Muscle layer of duodenum (tissue), 2 donors: ENCODE measurements at regions not wholly inside any gene's neighbourhood (a gene's known extent, or its start where the extent isn't known, plus 50 kb on each side); places are given as distances from the start of the nearest gene placed in this dataset.

Experiments
- H3K27ac ChIP-seq: one replicate; pipeline ENCODE4 v1.7.0; 2013; ENCODE audit warnings: mild to moderate bottlenecking, low read length
- H3K27me3 ChIP-seq: one replicate; pipeline ENCODE4 v1.7.0; 2013; ENCODE audit warnings: low read depth, mild to moderate bottlenecking, control low read depth, low read length
- H3K36me3 ChIP-seq, 2 donors: one replicate each; pipeline ENCODE4 v1.7.0; 2013; ENCODE audit warnings: low read length in 2 of 2, control low read depth in 1 of 2, mild to moderate bottlenecking in 1 of 2; ENCODE audit not compliant: insufficient read depth in 2 of 2, control insufficient read depth in 1 of 2
- H3K4me1 ChIP-seq, 2 donors: one replicate each; pipeline ENCODE4 v1.7.0; 2013; ENCODE audit warnings: low read length in 2 of 2, mild to moderate bottlenecking in 2 of 2, control low read depth in 1 of 2, moderate library complexity in 1 of 2; ENCODE audit not compliant: insufficient read depth in 2 of 2, control insufficient read depth in 1 of 2
- H3K4me3 ChIP-seq, 2 donors: one replicate each; pipeline ENCODE4 v1.7.0; 2013; ENCODE audit warnings: low read length in 2 of 2, low read depth in 1 of 2, mild to moderate bottlenecking in 1 of 2
- H3K9me3 ChIP-seq, 2 donors: one replicate each; pipeline ENCODE4 v1.7.0; 2013; ENCODE audit warnings: low read length in 2 of 2, control low read depth in 1 of 2, mild to moderate bottlenecking in 1 of 2; ENCODE audit not compliant: control insufficient read depth in 1 of 2
- donor health status: healthy.

DNA sequence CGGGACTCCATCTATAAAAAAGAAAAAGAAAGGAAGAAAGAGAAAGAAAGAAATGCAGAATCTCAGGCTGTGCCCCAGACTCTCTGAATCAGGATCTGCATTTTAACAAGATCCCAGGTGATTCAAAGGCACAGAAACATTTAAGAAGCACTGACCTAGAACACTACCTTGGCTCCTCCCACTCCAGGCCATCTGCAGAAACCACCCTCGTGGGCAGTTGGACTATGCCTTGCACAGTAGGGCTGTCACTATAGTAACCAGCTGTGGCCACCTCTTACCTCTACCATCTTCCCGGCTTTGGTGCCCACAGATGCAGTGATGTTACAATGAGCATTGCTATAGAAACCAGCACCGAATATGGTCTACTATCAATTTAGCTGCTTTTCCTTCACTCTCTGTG lies 110.9 kb upstream of the PWP1 start:
- Histone ChIP-seq H3K27ac (no peak overlapping the region), H3K36me3 (no peaks in the 10 kb centered on the region), H3K9me3 (no peaks in the 10 kb centered on the region), H3K27me3 (no peaks in the 10 kb centered on the region), H3K4me3 (no peak overlapping the region), H3K4me1 (no peaks in the 10 kb centered on the region)

DNA sequence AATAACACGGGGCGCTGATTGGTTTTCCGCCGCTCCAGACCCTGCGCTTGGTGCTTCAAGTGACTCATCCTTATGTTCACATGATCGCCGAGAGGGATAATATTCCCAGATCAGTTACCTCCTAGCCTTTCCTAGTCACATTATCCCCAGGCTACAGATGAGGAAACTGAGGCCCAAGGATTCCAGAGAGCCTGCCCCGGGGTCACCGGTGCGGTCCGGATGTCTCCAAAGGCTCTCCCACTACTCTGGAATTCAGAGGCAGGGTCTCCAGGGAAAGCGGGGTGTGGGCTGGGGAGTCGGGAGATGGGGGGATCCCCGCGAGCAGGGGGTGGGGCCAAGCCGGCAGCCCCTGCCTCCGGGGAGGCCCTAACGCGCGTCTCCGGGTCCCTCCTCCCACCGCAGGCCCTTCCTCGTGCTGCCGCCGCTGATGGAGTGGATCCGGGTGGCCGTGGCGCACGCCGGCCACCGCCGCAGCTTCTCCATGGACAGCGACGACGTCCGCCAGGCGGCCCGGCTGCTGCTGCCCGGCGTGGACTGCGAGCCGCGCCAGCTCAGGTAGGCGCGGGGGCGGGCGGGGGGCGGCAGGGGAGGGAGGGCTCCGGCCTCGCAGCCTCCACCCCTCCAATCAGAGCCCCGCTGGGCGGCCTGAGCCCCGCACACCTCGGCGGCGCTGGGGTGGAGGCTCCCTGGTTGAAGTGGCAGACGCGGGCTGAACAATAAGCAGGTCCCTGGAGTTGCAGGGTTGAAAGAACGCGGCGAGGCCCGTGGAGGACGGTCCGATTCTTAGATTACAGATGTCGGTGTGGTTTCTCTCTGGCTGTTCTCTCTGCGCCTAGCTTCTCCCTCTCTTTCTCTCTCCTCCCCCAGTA lies 104.6 kb upstream of the PWP1 start:
- H3K9me3 ChIP-seq: no peaks in the 10 kb centered on the region
- no peak overlapping the region for H3K4me3 ChIP-seq
- no peaks in the 10 kb centered on the region for H3K4me1 ChIP-seq
- H3K27ac ChIP-seq: no peak overlapping the region
- H3K27me3 ChIP-seq: peaks cover 20% of the 10 kb centered on the region
- H3K36me3 ChIP-seq: no peaks in the 10 kb centered on the region

GRCh38 chr12:107581619-107582015 lies 104.0 kb upstream of the PWP1 start:
- H3K9me3 ChIP-seq: no peaks in the 10 kb centered on the region
- H3K4me3 ChIP-seq: no peak overlapping the region
- no peaks in the 10 kb centered on the region for H3K36me3 ChIP-seq
- no peaks in the 10 kb centered on the region for H3K4me1 ChIP-seq
- no peak overlapping the region for H3K27ac ChIP-seq
- H3K27me3 ChIP-seq: peaks cover 20% of the 10 kb centered on the region

GRCh38 chr12:107583551-107583950 lies 102.0 kb upstream of the PWP1 start:
- no peak overlapping the region for H3K4me3 ChIP-seq
- no peak overlapping the region for H3K27ac ChIP-seq
- H3K36me3 ChIP-seq: no peaks in the 10 kb centered on the region
- peaks cover 0 to 5% of the 10 kb centered on the region in 2 donors for H3K9me3 ChIP-seq
- peaks cover 20% of the 10 kb centered on the region for H3K27me3 ChIP-seq
- no peaks in the 10 kb centered on the region for H3K4me1 ChIP-seq

- peaks cover 0 to 5% of the 10 kb centered on the region in 2 donors for H3K9me3 ChIP-seq
- no peaks in the 10 kb centered on the region for H3K4me1 ChIP-seq
- H3K36me3 ChIP-seq: no peaks in the 10 kb centered on the region
- H3K4me3 ChIP-seq: no peak overlapping the region
- H3K27me3 ChIP-seq: peaks cover 20% of the 10 kb centered on the region
- H3K27ac ChIP-seq: no peak overlapping the region
Observed at GRCh38 chr12:107584563-107584962, 101.0 kb upstream of the PWP1 start.

DNA sequence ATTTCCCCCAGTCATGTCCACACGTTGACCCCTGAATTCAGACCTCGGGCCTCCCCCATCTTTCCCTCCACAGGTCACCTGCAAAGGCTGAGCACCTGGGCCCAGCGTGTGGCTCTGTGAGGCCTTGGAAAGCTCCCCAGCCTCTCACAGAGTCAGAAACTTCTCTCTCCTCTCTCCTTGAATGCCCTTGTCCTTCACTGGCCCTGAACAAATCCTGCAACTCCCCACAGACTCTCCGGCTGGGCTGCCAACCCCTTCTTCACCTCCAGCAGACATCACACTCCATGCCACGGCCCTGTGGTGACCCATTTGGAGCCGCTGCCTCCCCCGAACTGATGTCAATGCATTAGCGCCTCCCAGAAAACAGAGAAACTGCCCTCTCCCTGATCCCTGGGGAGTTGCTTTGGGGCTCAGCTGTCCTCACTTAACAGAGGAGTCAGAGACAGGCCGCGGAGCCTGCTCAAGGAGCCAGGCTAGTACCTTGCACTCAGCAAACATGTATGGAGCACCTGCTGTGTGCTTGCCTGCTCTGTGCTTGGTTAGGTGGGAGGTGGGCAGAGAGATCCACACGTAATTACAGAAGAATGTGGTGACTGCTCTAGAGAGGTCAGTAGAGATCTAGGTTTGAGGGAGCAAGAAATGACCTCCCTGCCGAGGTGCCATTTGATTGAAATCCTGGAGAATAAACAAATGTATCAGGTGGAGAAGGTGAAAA lies 99.2 kb upstream of the PWP1 start:
- Histone ChIP-seq H3K36me3 (no peaks in the 10 kb centered on the region), H3K9me3 (peaks cover 0 to 5% of the 10 kb centered on the region in 2 donors), H3K27me3 (peaks cover 9% of the 10 kb centered on the region), H3K4me1 (no peaks in the 10 kb centered on the region), H3K27ac (no peak overlapping the region), H3K4me3 (no peak overlapping the region)

- Histone ChIP-seq H3K36me3 (no peaks in the 10 kb centered on the region), H3K4me1 (no peaks in the 10 kb centered on the region), H3K4me3 (no peak overlapping the region), H3K27me3 (no peaks in the 10 kb centered on the region), H3K9me3 (peaks cover 4 to 11% of the 10 kb centered on the region in 2 donors), H3K27ac (no peak overlapping the region)
Observed at GRCh38 chr12:107590413-107590812, 95.2 kb upstream of the PWP1 start.

DNA sequence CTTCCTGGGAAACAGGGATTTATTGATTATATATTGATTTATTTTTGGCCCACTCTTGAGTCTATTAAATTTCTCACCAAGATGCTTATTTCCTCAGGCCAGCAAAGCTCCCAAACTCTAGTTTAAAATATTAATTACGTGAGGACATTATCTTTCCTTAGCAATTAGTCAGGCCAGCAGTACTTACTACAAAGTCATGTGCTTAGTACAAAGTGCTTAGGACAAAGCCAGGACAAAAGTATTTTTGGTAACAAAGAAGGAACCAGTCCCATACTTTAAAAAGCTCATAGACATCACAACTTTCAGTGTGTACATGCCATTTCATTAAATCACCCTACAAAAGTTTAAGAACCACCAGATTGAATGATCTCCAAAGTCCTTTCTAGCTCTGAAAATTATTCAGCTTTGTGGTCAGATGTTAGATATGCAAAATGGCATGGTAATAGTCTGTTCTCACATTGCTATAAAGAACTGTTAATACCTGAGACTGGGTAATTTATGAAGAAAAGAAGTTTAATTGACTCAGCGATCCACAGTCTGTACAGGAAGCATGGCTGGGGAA lies 94.7 kb upstream of the PWP1 start:
- Histone ChIP-seq H3K4me3 (no peak overlapping the region), H3K36me3 (no peaks in the 10 kb centered on the region), H3K9me3 (peaks cover 4 to 11% of the 10 kb centered on the region in 2 donors), H3K27me3 (no peaks in the 10 kb centered on the region), H3K27ac (no peak overlapping the region), H3K4me1 (no peaks in the 10 kb centered on the region)

- Histone ChIP-seq H3K4me3 (no peak overlapping the region), H3K27me3 (no peaks in the 10 kb centered on the region), H3K27ac (no peak overlapping the region), H3K9me3 (peaks cover 4 to 6% of the 10 kb centered on the region in 2 donors), H3K36me3 (no peaks in the 10 kb centered on the region), H3K4me1 (no peaks in the 10 kb centered on the region)
Observed at GRCh38 chr12:107593713-107594381, 91.8 kb upstream of the PWP1 start.

DNA sequence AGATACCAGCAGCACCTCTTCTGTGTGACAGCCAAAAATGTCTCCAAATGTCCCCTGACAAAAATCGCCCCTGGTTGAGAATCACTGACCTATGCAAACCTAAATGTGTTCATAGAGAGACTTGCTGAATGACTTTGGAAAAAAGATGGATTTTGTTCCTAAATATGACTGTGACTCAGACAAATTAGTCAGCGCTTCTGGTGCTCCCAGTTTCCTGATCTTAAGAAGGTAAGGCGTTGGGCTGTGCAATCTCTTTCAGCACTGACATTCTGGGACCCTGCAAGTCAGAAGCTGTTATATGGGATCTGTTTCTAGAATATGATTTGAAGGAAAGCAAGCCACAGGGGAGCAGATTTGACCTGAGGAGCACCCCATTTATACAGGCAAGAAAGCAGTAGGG lies 90.6 kb upstream of the PWP1 start:
- Histone ChIP-seq H3K4me1 (no peaks in the 10 kb centered on the region), H3K27ac (no peak overlapping the region), H3K4me3 (no peak overlapping the region), H3K27me3 (no peaks in the 10 kb centered on the region), H3K9me3 (peaks cover 4 to 6% of the 10 kb centered on the region in 2 donors), H3K36me3 (no peaks in the 10 kb centered on the region)
